A549 (cell line): ENCODE measurements at regions not wholly inside any gene's neighbourhood (a gene's known extent, or its start where the extent isn't known, plus 50 kb on each side); places are given as distances from the start of the nearest gene placed in this dataset.

Experiments used
- CEBPB ChIP-seq, 2 experiments: fragments of >200 bp in 1 of 2; sonication (Bioruptor Twin) in 1 of 2; formaldehyde crosslinking in 1 of 2; IDR thresholded peaks; 2 replicates each; pipeline ENCODE4 v1.6.1; 2012 to 2016
- CTCF ChIP-seq: fragments of >200 bp; sonication (Bioruptor Twin); formaldehyde crosslinking; IDR thresholded peaks from 3 replicates; pipeline ENCODE4 v1.5.1; 2016
- EP300 ChIP-seq, 2 experiments: fragments of >200 bp; sonication (Bioruptor Twin); formaldehyde crosslinking; IDR thresholded peaks; 2 replicates in 1 of 2; 3 replicates in 1 of 2; pipeline ENCODE4 v1.6.1; 2016 to 2017
- RAD21 ChIP-seq, 2 experiments: fragments of >200 bp in 1 of 2; sonication (Bioruptor Twin) in 1 of 2; formaldehyde crosslinking in 1 of 2; IDR thresholded peaks in 1 of 2; conservative IDR thresholded peaks in 1 of 2; 2 replicates in 1 of 2; 3 replicates in 1 of 2; pipeline ENCODE4 v1.6.1; 2012 to 2018; ENCODE audit warnings: inconsistent platforms in 1 of 2

DNA sequence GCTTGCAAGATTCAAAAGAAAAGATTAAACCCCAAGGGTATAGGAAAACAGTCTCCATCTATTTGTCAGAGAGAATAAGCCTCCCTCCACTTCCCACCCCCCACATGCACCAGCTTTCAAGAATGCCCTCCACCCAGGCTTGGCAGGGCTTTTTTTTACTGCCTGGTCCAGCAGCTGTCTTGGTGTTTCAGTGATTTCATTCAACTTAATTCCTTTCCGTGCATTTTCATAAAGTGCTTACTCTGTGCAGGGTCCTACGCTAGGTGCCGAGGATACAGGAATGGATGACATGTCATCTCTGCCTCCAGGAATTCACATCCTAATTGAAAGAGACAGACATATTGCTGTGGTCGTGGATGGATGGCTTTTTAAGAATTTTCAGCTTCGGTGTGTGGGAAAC lies 117.9 kb downstream of the LRATD1 start:
- TF ChIP-seq EP300 (IDR thresholded peaks at IDR 0.05): no peak
- no peak for TF ChIP-seq CEBPB (IDR thresholded peaks at IDR 0.05)
- no peak for TF ChIP-seq CTCF
- TF ChIP-seq RAD21 (conservative IDR thresholded peaks at IDR 0.05 in 1 of 2, IDR thresholded peaks at IDR 0.05 in 1 of 2): no peak
